SH-SY5Y (cell line): ENCODE measurements at regions not wholly inside any gene's neighbourhood (a gene's known extent, or its start where the extent isn't known, plus 50 kb on each side); places are given as distances from the start of the nearest gene placed in this dataset.

Experiments used
- GATA2 ChIP-seq: IDR thresholded peaks from 2 replicates; pipeline ENCODE4 v1.6.1; 2011; ENCODE audit warnings: mild to moderate bottlenecking, low read depth, low read length
- GATA3 ChIP-seq: IDR thresholded peaks from 2 replicates; pipeline ENCODE4 v1.6.1; 2011; ENCODE audit warnings: low read depth, mild to moderate bottlenecking, low read length, moderate library complexity

DNA sequence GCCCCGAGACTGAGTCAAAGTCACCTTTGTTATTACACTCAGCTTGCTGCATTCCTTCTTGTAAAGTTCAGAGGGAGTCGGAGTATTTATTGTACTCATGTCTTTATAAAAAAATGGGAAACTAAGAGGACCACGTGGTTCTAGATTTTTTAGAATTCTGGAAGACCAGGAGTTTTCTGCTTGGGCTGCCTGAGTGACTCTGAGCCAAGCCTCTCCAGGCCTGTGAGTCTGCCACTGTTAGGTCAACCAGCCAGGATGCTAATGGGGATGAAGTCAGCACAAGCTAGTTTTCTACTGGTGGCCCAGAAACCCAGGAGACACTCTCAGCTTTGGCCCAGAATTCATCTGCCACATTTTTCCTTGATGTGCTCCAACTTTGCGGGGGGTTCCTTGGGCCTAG, 453.5 kb upstream of the SULF2 start:
- TF ChIP-seq GATA2, result no peak
- TF ChIP-seq GATA3, result no peak
